Muscle layer of colon (tissue), 2 donors: ENCODE measurements at regions not wholly inside any gene's neighbourhood (a gene's known extent, or its start where the extent isn't known, plus 50 kb on each side); places are given as distances from the start of the nearest gene placed in this dataset.
"Not testable (repeated sequence)": the region's sequence is repeated elsewhere in the genome, so short reads cannot be mapped to it uniquely, and the experiment has no call there.

ENCODE experiments used
- H3K27ac ChIP-seq: one replicate; pipeline ENCODE4 v1.7.0; 2013; ENCODE audit warnings: low read depth, mild to moderate bottlenecking, low read length, moderate library complexity
- H3K27me3 ChIP-seq, 2 donors: one replicate each; pipeline ENCODE4 v1.7.0; 2013; ENCODE audit warnings: low read length in 2 of 2, mild to moderate bottlenecking in 2 of 2; ENCODE audit not compliant: insufficient read depth in 2 of 2, control insufficient read depth in 1 of 2
- H3K36me3 ChIP-seq: one replicate; pipeline ENCODE4 v1.7.0; 2013; ENCODE audit warnings: mild to moderate bottlenecking, low read length; ENCODE audit not compliant: insufficient read depth
- H3K4me1 ChIP-seq: one replicate; pipeline ENCODE4 v1.7.0; 2013; ENCODE audit warnings: mild to moderate bottlenecking, low read length; ENCODE audit not compliant: insufficient read depth
- H3K4me3 ChIP-seq, 2 donors: one replicate each; pipeline ENCODE4 v1.7.0; 2013; ENCODE audit warnings: low read length in 2 of 2, low read depth in 1 of 2, mild to moderate bottlenecking in 1 of 2, moderate library complexity in 1 of 2
- H3K9ac ChIP-seq: one replicate; pipeline ENCODE4 v1.7.0; 2013; ENCODE audit warnings: low read length
- H3K9me3 ChIP-seq: one replicate; pipeline ENCODE4 v1.7.0; 2013; ENCODE audit warnings: mild to moderate bottlenecking, low read length
- donor health status: abdominal sarcoma.
- donor health status: Adenocarcinoma of cecum.

DNA sequence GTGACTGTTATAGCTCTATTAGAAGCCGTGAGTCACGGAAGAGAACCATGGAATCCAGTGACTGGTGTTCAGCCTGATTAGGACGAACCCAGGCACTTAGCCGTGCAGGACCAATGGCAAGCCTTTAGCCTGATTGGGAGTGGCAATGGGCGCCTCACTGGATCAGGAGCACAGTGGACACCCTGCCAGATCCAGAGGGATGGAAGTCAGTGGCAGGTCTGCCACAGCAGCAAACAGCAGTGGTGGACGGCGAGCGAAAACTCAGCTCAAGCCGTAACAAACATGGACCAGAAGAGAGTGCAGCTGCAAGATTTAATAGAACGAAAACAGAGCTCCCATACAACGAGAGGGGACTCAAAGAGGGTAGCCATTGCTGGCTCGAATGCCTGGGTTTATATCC lies 1326.5 kb downstream of the ADGRL3 start:
- Histone ChIP-seq H3K9ac (no peak overlapping the region), H3K27me3 (no peaks in the 10 kb centered on the region), H3K4me3 (no peak overlapping the region), H3K36me3 (no peaks in the 10 kb centered on the region), H3K4me1 (no peaks in the 10 kb centered on the region), H3K9me3 (no peaks in the 10 kb centered on the region), H3K27ac (no peak overlapping the region)

DNA sequence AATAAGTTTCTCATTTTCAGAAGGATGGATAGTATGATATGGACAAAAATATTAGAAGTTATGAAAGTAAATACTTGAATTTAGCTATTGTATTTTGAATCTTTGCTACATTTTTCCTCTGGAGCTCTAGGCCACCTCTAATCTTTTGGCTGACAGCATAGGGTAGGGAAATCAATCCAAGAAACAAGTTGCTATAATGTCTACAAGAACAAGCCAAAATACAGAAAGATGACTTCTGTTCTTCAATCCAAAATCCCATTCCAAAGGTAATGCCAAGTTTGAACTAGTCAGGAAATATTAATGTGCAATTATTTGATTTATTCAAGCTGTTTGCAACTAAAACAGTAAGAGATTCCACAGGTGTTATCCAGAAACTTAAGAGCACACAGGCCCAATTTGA lies 1323.1 kb downstream of the ADGRL3 start:
- Histone ChIP-seq H3K36me3 (no peaks in the 10 kb centered on the region), H3K9ac (no peak overlapping the region), H3K27me3 (no peaks in the 10 kb centered on the region), H3K4me1 (no peaks in the 10 kb centered on the region), H3K9me3 (no peaks in the 10 kb centered on the region), H3K4me3 (no peak overlapping the region), H3K27ac (no peak overlapping the region)

DNA sequence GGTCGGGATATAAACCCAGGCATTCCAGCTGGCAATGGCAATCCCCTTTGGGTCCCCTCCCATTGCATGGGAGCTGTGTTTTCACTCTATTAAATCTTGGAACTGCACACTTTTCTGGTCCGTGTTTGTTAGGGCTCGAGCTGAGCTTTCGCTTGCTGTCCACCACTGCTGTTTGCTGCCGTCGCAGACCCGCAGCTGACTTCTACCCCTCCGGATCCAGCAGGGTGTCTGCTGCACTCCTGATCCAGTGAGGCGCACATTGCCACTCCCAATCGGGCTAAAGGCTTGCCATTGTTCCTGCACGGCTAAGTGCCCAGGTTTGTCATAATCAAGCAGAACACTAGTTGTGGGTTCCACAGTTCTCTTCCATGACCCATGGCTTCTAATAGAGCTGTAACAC lies 1322.1 kb downstream of the ADGRL3 start:
- Histone ChIP-seq H3K4me1 (no peaks in the 10 kb centered on the region), H3K36me3 (no peaks in the 10 kb centered on the region)

DNA sequence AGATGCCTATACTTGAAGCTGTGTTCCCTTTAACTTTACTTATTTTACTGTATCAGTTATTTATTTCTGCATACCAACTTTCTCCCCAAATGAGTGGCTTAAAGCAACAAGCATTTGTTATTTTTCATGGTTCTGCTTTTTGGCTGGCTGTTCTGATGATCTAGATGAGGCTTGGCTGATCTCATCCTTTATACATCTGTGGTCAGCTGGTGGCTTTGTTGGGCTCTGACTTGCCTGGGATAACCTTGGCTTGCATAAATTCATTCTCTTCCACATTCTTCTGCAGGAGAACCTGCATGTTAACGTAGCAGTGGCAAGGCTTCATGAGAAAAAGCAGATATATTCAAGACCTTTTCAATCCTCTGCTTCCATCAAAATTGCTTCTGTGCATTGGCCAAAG lies 1317.6 kb downstream of the ADGRL3 start:
- Histone ChIP-seq H3K9me3 (no peaks in the 10 kb centered on the region), H3K27ac (no peak overlapping the region), H3K27me3 (no peaks in the 10 kb centered on the region), H3K4me1 (no peaks in the 10 kb centered on the region), H3K36me3 (no peaks in the 10 kb centered on the region), H3K4me3 (no peak overlapping the region), H3K9ac (no peak overlapping the region)

More for the DNA sequence above, 1322.1 kb downstream of the ADGRL3 start:
- no peak overlapping the region for H3K27ac ChIP-seq
- H3K27me3 ChIP-seq: no peaks in the 10 kb centered on the region
- H3K4me3 ChIP-seq: no peak overlapping the region
- H3K9ac ChIP-seq: no peak overlapping the region
- H3K9me3 ChIP-seq: no peaks in the 10 kb centered on the region

DNA sequence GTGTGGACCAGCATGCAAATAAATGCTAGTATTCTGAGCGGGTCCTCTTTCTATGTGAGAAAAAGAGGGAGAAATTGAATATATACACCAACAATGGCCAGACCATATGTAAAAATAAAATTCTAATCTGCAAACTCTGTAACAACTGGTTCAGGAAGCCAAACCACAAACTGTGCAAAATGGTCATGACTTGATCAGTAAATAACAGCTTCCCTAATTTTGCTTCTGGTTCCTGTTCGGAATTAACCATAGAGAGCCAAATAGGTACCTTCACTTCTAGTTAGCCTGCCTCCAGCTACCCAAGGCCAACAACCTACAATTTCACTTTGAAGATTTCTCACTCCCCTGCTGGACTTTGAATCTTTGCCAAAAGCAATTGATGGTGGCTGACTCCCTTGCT lies 1313.2 kb downstream of the ADGRL3 start:
- Histone ChIP-seq H3K9me3 (no peaks in the 10 kb centered on the region), H3K27me3 (no peaks in the 10 kb centered on the region), H3K27ac (no peak overlapping the region), H3K9ac (no peak overlapping the region), H3K36me3 (no peaks in the 10 kb centered on the region), H3K4me1 (no peaks in the 10 kb centered on the region), H3K4me3 (no peak overlapping the region)

DNA sequence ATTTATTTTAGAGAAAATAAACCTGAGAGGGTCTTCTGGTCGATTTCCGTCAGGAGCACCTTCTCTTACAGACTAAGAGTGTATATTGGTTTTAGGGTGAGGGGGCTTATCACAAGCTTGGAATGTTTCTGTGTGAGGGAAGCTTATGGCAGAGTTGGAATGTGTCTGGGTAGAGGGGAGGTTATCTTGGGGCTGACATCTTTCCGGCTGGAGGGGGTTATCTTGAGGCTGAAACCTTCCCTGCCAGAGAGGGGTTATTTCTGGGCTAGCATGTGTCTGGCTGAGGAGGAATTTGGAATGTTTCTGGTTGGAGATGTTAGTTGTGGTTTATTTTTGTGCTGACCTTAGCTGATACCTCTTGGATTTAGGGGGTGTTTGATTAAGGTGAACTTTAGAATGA lies 1312.1 kb downstream of the ADGRL3 start:
- no peaks in the 10 kb centered on the region for H3K27me3 ChIP-seq
- H3K36me3 ChIP-seq: no peaks in the 10 kb centered on the region
- H3K9ac ChIP-seq: no peak overlapping the region
- no peaks in the 10 kb centered on the region for H3K9me3 ChIP-seq
- H3K4me1 ChIP-seq: no peaks in the 10 kb centered on the region
- no peak overlapping the region for H3K4me3 ChIP-seq
- no peak overlapping the region for H3K27ac ChIP-seq

DNA sequence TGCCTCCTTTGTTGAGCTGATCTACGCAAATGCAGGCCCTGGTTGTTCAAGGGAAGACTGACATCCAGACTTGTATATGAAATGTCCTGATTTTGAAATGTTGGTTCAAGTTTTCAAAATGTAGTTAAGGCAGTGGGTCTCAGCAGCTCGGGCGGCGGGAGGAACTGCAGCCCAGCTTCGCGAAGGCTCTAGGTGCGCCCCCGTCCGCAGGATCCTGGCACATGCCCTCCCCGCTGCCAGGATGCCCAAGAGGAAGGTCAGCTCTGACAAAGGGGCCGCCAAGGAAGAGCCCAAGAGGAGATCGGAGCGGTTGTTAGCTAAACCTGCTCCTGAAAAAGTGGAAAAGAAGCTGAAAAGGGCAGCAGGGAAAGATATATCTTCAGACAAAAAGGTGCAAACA lies 1310.1 kb downstream of the ADGRL3 start:
- Histone ChIP-seq H3K4me1 (no peaks in the 10 kb centered on the region), H3K4me3 (no peak overlapping the region), H3K36me3 (no peaks in the 10 kb centered on the region), H3K27ac (no peak overlapping the region), H3K9me3 (no peaks in the 10 kb centered on the region), H3K27me3 (no peaks in the 10 kb centered on the region), H3K9ac (no peak overlapping the region)

DNA sequence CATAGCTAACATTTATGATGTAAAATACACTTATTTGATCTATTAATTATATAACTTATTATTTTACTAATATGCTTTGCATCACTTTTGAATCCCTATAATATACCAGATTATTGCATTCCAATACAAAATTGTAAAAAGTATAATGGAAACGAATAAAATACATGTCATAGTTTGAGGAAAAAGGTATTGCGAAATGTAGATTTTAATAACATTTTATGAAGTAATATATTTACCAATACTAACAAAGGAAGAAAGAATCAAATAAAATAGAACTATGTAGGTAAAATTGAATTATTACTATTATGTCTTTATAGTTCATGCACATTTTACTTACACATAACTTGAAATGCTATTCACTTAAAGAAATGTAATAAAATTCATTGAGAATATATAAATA lies 1300.2 kb downstream of the ADGRL3 start:
- H3K9me3 ChIP-seq: no peaks in the 10 kb centered on the region
- no peak overlapping the region for H3K4me3 ChIP-seq
- H3K36me3 ChIP-seq: no peaks in the 10 kb centered on the region
- no peaks in the 10 kb centered on the region for H3K27me3 ChIP-seq
- H3K9ac ChIP-seq: no peak overlapping the region
- H3K27ac ChIP-seq: no peak overlapping the region
- H3K4me1 ChIP-seq: peaks cover 5% of the 10 kb centered on the region

DNA sequence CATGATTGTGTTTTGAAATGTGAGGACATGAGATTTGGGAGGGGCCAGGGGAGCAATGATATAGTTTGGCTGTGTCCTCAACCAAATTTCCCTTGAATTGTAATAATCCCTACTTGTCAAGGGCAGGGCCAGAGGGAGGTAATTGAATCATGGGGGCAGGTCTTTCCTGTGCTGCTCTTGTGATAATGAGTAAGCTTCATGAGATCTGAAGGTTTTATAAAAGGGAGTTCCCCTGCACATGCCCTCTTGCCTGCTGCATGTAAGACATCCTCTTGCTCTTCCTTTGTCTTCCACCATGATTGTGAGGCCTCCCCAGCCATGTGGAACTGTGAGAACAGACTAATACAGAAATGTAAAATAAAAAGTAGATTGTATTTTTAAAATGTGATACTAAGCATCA lies 1294.9 kb downstream of the ADGRL3 start:
- Histone ChIP-seq H3K36me3 (no peaks in the 10 kb centered on the region), H3K4me3 (no peak overlapping the region), H3K9me3 (no peaks in the 10 kb centered on the region), H3K9ac (no peak overlapping the region), H3K27ac (no peak overlapping the region), H3K27me3 (no peaks in the 10 kb centered on the region), H3K4me1 (peaks cover 5% of the 10 kb centered on the region)

DNA sequence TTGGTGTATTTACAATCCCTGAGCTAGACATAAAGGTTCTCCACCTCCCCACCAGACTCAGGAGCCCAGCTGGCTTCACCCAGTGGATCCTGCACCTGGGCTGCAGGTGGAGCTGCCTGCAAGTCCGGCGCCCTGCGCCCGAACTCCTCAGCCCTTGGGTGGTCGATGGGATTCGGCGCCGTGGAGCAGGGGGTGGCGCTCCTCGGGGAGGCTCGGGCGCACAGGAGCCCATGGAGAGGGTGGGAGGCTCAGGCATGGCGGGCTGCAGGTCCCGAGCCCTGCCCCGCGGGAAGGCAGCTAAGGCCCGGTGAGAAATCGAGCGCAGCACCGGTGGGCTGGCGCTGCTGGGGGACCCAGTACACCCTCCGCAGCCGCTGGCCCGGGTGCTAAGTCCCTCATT lies 1291.6 kb downstream of the ADGRL3 start:
- not testable (repeated sequence) for H3K9ac ChIP-seq, H3K27me3 ChIP-seq, H3K4me3 ChIP-seq, H3K9me3 ChIP-seq, H3K27ac ChIP-seq, H3K36me3 ChIP-seq, H3K4me1 ChIP-seq

DNA sequence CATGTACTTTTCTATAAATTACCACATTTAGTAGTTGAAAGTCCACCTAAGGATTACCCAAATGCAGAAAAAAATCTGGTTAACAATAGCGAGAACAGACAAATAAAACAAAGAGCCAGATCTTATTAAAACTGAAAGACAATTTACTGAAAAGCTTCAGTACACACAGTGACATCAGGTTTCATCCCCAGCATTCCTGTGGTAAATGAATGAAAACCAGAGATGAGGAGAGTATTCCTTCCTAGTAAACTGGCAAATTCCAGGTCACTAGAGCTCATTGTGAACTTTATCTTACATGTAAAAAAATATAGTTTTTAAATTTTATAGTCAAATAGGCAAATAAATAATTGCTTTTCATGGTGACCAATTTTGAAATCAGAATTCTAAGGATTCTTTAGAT lies 1290.5 kb downstream of the ADGRL3 start:
- Histone ChIP-seq H3K36me3 (no peaks in the 10 kb centered on the region), H3K27me3 (no peaks in the 10 kb centered on the region), H3K4me3 (no peak overlapping the region), H3K4me1 (no peaks in the 10 kb centered on the region), H3K27ac (no peak overlapping the region), H3K9me3 (no peaks in the 10 kb centered on the region), H3K9ac (no peak overlapping the region)

DNA sequence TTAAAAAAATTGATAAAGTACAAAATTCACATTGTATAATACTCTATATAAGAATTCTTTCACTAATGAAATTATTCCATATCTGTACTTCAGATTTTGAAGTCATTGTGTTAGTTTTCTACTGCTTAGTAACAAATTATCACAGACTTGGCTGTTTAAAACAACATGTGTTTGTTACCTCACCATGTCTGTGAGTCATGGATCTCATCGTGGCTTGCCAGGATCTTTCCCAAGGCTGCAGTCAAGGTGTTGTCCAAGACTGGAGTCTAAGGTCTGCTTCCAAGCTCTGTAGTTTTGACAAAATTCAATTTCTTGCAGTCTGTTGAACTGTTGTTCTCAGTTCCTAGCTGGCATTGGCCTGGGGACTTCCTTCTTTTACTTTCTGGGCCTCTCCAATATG lies 1286.9 kb downstream of the ADGRL3 start:
- no peaks in the 10 kb centered on the region for H3K27me3 ChIP-seq
- no peak overlapping the region for H3K9ac ChIP-seq
- H3K4me1 ChIP-seq: no peaks in the 10 kb centered on the region
- no peak overlapping the region for H3K4me3 ChIP-seq
- no peaks in the 10 kb centered on the region for H3K36me3 ChIP-seq
- no peaks in the 10 kb centered on the region for H3K9me3 ChIP-seq
- H3K27ac ChIP-seq: no peak overlapping the region
